HL-60 (cell line): ENCODE measurements at regions not wholly inside any gene's neighbourhood (a gene's known extent, or its start where the extent isn't known, plus 50 kb on each side); places are given as distances from the start of the nearest gene placed in this dataset.

Experiments
- CTCF ChIP-seq: IDR thresholded peaks from one replicate; pipeline ENCODE4 v1.5.1; 2011; ENCODE audit warnings: low read length, control low read depth, inconsistent platforms; ENCODE audit not compliant: insufficient read depth
- REST ChIP-seq: IDR thresholded peaks from 2 replicates; pipeline ENCODE4 v1.6.1; 2012; ENCODE audit warnings: low read depth; ENCODE audit not compliant: insufficient replicate concordance
- SPI1 ChIP-seq: IDR thresholded peaks from 2 replicates; pipeline ENCODE4 v1.6.1; 2012; ENCODE audit warnings: low read depth, mild to moderate bottlenecking, borderline replicate concordance

- TF ChIP-seq SPI1 (no peak), CTCF (no peak), REST (no peak)
Measured at GRCh38 chr7:106381252-106381651, 96.5 kb upstream of the NAMPT start.
